Gastrocnemius medialis (tissue), 4 donors: ENCODE measurements at regions not wholly inside any gene's neighbourhood (a gene's known extent, or its start where the extent isn't known, plus 50 kb on each side); places are given as distances from the start of the nearest gene placed in this dataset.

Source experiments
- ATAC-seq, 2 donors: fragments of 150-250 bp; one replicate each; pipeline ENCODE4 v1.9.1; 2016
- DNase-seq, 2 donors: peaks; one replicate each; pipeline ENCODE4 v3.0.0-alpha.2; 2019
- H3K27ac ChIP-seq, 4 donors: fragments of 200-600 bp; sonication (generic); 1 replicate in 1 of 4; 2 replicates in 3 of 4; pipeline ENCODE4 v1.5.1; 2016 to 2018; ENCODE audit warnings: mild to moderate bottlenecking in 2 of 4, moderate library complexity in 1 of 4
- H3K27me3 ChIP-seq, 3 donors: fragments of 200-600 bp; sonication (generic) in 2 of 3; 1 replicate in 1 of 3; 2 replicates in 2 of 3; pipeline versions ENCODE4 v1.5.1 to v1.6.0; 2016 to 2019; ENCODE audit warnings: mild to moderate bottlenecking in 1 of 3, moderate library complexity in 1 of 3
- H3K36me3 ChIP-seq, 2 donors: fragments of 200-600 bp; sonication (generic) in 1 of 2; one replicate each; pipeline ENCODE4 v1.5.1; 2017 to 2018
- H3K4me1 ChIP-seq, 2 donors: fragments of 200-600 bp; sonication (generic) in 1 of 2; one replicate each; pipeline ENCODE4 v1.5.1; 2016 to 2017; ENCODE audit warnings: mild to moderate bottlenecking in 2 of 2
- H3K4me3 ChIP-seq, 4 donors: fragments of 200-600 bp; sonication (generic) in 3 of 4; 1 replicate in 1 of 4; 2 replicates in 3 of 4; pipeline ENCODE4 v1.5.1; 2016 to 2019; ENCODE audit warnings: mild to moderate bottlenecking in 2 of 4
- H3K9me3 ChIP-seq, 3 donors: fragments of 200-600 bp; sonication (generic) in 2 of 3; 1 replicate in 1 of 3; 2 replicates in 2 of 3; pipeline ENCODE4 v1.5.1; 2016 to 2019
- POLR2A ChIP-seq, 2 donors: fragments of 450-650 bp; IDR thresholded peaks; one replicate each; pipeline ENCODE4 v1.6.1; 2017; ENCODE audit warnings: antibody characterized with exemption in 2 of 2, mild to moderate bottlenecking in 2 of 2, moderate library complexity in 2 of 2
- in situ Hi-C, 4 donors: fragments of 200-750 bp; cut with MboI; loops; one replicate each; pipeline versions ENCODE4 v1.15.0 to v1.8.0; 2017; ENCODE audit warnings: low sequenced_read_pairs in 4 of 4
- intact Hi-C: fragments of 100-400 bp; cut with DNase I; formaldehyde crosslinking; loops from one replicate; pipeline ENCODE4 v1.15.1; 2023; ENCODE audit warnings: low total_unique reads
- TF ChIP-seq, protein P1 (sequence below), 5 experiments: fragments of 450-650 bp in 3 of 5; fragments of 200-600 bp in 2 of 5; sonication (generic) in 2 of 5; IDR thresholded peaks in 4 of 5; conservative IDR thresholded peaks in 1 of 5; 1 replicate in 4 of 5; 2 replicates in 1 of 5; pipeline ENCODE4 v1.5.1; 2016 to 2019; ENCODE audit warnings: antibody characterized with exemption in 5 of 5, mild to moderate bottlenecking in 3 of 5, moderate library complexity in 3 of 5

DNA sequence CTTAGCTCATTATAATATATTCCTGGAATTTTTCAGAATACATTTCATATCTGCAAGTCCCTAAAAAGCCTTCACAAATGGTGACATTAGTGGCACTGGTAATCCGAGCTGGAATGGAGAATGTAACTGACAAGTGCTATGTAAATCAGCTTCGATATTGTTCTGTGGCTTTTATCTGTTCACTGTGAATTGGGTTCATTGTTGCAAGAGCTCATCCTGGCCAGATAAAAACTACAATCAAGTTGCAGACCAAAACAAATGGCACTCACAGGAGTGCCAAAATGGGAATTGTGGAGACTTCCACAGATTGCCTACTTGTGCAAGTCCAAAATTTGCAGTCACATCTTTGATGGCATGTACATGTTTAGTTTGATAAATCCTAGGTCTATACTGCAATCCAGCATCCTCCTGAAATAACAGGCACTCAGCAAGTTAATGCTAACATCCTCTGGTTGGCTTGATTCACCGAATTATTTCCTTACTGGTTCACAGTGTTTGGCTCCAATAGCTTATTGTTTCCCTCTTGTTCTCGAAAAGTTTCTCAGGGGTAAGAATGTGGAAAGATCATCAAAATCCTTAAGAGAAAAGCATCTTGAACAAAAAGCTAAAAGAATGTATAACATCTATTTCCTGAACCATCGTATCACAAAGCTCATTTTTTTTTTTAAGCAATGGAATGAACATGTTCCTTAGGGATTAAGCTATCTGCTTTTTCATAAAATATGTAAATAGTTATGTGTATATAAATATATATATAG lies 904.9 kb downstream of the CENPC start:
- TF ChIP-seq POLR2A (IDR thresholded peaks at IDR 0.05), result no peak
- TF ChIP-seq, protein P1, sequence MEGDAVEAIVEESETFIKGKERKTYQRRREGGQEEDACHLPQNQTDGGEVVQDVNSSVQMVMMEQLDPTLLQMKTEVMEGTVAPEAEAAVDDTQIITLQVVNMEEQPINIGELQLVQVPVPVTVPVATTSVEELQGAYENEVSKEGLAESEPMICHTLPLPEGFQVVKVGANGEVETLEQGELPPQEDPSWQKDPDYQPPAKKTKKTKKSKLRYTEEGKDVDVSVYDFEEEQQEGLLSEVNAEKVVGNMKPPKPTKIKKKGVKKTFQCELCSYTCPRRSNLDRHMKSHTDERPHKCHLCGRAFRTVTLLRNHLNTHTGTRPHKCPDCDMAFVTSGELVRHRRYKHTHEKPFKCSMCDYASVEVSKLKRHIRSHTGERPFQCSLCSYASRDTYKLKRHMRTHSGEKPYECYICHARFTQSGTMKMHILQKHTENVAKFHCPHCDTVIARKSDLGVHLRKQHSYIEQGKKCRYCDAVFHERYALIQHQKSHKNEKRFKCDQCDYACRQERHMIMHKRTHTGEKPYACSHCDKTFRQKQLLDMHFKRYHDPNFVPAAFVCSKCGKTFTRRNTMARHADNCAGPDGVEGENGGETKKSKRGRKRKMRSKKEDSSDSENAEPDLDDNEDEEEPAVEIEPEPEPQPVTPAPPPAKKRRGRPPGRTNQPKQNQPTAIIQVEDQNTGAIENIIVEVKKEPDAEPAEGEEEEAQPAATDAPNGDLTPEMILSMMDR (IDR thresholded peaks at IDR 0.05 in 4 of 5, conservative IDR thresholded peaks at IDR 0.05 in 1 of 5), result no peak
- Histone ChIP-seq H3K9me3 (no peaks in the 10 kb centered on the region), H3K27me3 (no peaks in the 10 kb centered on the region), H3K4me3 (no peak overlapping the region), H3K27ac (no peak overlapping the region), H3K4me1 (no peaks in the 10 kb centered on the region), H3K36me3 (no peaks in the 10 kb centered on the region)
- DNase-seq, result no peak
- no peak for ATAC-seq
- in situ Hi-C loops, result loop anchor here in 1 of 4 donors (10.0 kb wide), 1 partner anchor 64 kb away; no protein-coding TSS in a partner anchor
- intact Hi-C loops, result no loop called here

DNA sequence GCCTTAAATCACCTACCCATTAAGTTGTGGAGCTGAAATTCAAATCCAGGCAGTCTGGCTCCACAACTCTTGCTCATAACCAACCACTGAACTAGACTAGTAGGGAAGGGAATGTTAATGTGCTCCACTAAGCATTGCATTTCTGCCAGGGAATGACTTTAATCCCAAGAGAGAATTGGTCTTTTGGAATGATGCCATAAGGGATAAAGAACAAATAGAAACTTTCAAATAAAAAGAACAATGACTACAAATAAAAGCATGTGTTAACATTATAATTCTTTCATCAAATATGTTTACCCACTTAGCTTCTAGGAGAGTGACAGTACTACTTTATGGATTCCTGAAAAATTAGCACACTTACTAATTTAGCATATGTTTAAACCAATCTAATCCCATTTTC lies 905.9 kb downstream of the CENPC start:
- in situ Hi-C loops, result no loop called here
- intact Hi-C loops, result no loop called here
- ATAC-seq, result no peak

DNA sequence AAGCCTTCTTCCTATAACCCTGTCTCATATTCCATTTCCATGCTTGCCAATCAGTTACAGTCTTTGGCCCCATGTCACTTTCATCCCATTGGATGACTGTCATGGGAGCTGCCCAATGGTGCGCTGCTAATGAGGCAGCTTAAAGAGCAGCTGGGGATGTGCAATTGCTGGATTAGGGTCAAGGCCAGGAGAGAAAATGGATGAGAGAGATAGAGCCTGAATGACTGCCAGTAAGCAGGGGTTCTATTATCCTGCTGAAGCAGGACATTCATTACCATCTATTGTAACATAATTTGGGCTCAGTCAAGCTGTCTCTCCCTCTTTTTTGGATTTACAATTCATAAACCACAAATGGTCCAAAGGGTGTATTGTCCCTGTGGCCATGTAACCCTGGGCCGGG lies 909.0 kb downstream of the CENPC start:
- Histone ChIP-seq H3K36me3 (no peaks in the 10 kb centered on the region), H3K4me3 (no peak overlapping the region), H3K27ac (no peak overlapping the region), H3K4me1 (no peaks in the 10 kb centered on the region), H3K27me3 (no peaks in the 10 kb centered on the region), H3K9me3 (no peaks in the 10 kb centered on the region)
- ATAC-seq (no peak), DNase-seq (no peak)
- TF ChIP-seq POLR2A (IDR thresholded peaks at IDR 0.05), result no peak
- TF ChIP-seq, protein P1 (IDR thresholded peaks at IDR 0.05 in 4 of 5, conservative IDR thresholded peaks at IDR 0.05 in 1 of 5), result no peak
- intact Hi-C loops, result no loop called here
- in situ Hi-C loops, result no loop called here

More for the DNA sequence above, 905.9 kb downstream of the CENPC start:
- Histone ChIP-seq H3K27ac (no peak overlapping the region), H3K9me3 (no peaks in the 10 kb centered on the region), H3K4me1 (no peaks in the 10 kb centered on the region), H3K36me3 (no peaks in the 10 kb centered on the region), H3K4me3 (no peak overlapping the region), H3K27me3 (no peaks in the 10 kb centered on the region)
- DNase-seq, result no peak
- TF ChIP-seq, protein P1 (IDR thresholded peaks at IDR 0.05 in 4 of 5, conservative IDR thresholded peaks at IDR 0.05 in 1 of 5), result no peak
- TF ChIP-seq POLR2A (IDR thresholded peaks at IDR 0.05), result no peak

DNA sequence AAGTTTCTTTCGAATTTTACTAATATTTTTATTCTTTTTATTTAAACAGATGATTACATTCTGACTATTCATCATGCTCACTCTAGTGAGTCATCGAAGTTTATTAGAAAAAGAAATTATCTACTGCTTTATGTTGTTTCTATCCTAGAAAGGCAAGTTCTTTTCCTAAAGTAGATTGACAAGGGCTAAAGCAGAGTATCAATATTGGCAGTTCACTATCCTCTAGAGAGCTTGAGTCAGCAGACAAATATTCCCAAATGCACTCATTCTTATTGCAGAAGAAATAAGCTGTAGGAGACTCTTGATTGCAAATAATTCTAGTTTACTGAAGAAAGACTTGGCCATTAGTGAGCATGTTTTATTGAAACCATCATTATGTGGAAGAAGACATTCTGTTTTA lies 911.8 kb downstream of the CENPC start:
- in situ Hi-C loops, result no loop called here
- ATAC-seq, result no peak

More for the DNA sequence above, 911.8 kb downstream of the CENPC start:
- Histone ChIP-seq H3K4me1 (no peaks in the 10 kb centered on the region), H3K27me3 (no peaks in the 10 kb centered on the region), H3K9me3 (no peaks in the 10 kb centered on the region), H3K36me3 (no peaks in the 10 kb centered on the region), H3K27ac (no peak overlapping the region), H3K4me3 (no peak overlapping the region)
- DNase-seq, result no peak
- TF ChIP-seq, protein P1 (IDR thresholded peaks at IDR 0.05 in 4 of 5, conservative IDR thresholded peaks at IDR 0.05 in 1 of 5), result no peak
- no peak for TF ChIP-seq POLR2A (IDR thresholded peaks at IDR 0.05)
- intact Hi-C loops, result no loop called here
